GM12878 (cell line): ENCODE measurements at regions not wholly inside any gene's neighbourhood (a gene's known extent, or its start where the extent isn't known, plus 50 kb on each side); places are given as distances from the start of the nearest gene placed in this dataset.

Experiments used
- ASH2L ChIP-seq: fragments of 300-600, 200-600 bp; sonication (generic); IDR thresholded peaks from 2 replicates; pipeline ENCODE4 v1.6.1; 2017; ENCODE audit warnings: low read depth, mild to moderate bottlenecking, borderline replicate concordance
- EGR1 ChIP-seq, 2 experiments: IDR thresholded peaks; 1 replicate in 1 of 2; 2 replicates in 1 of 2; pipeline ENCODE4 v1.6.1; 2011 to 2012; ENCODE audit warnings: low read depth in 2 of 2, low read length in 2 of 2, borderline replicate concordance in 1 of 2, mild to moderate bottlenecking in 1 of 2, moderate library complexity in 1 of 2
- EZH2 ChIP-seq: IDR thresholded peaks from 2 replicates; pipeline ENCODE4 v1.6.1; 2012; ENCODE audit warnings: low read depth, mild to moderate bottlenecking, control low read depth, inconsistent platforms, low read length, borderline replicate concordance; ENCODE audit not compliant: control insufficient read depth
- HCFC1 ChIP-seq: fragments of 150-350 bp; IDR thresholded peaks from 2 replicates; pipeline ENCODE4 v1.6.1; 2014; ENCODE audit warnings: low read length
- MEF2A ChIP-seq: IDR thresholded peaks from 2 replicates; pipeline ENCODE4 v1.6.1; 2011; ENCODE audit warnings: low read depth, mild to moderate bottlenecking, low read length, moderate library complexity; ENCODE audit not compliant: insufficient read depth
- RCOR1 ChIP-seq: conservative IDR thresholded peaks from 2 replicates; pipeline ENCODE4 v1.6.1; 2012; ENCODE audit warnings: low read depth, low read length, improper control_type of control experiment
- RFX5 ChIP-seq: IDR thresholded peaks from 2 replicates; pipeline ENCODE4 v1.6.1; 2011; ENCODE audit warnings: low read depth, low read length, improper control_type of control experiment
- SP1 ChIP-seq: IDR thresholded peaks from one replicate; pipeline ENCODE4 v1.6.1; 2011; ENCODE audit warnings: low read depth, low read length
- ZNF274 ChIP-seq: IDR thresholded peaks from one replicate; pipeline ENCODE4 v1.8.0; 2011; ENCODE audit not compliant: insufficient read length, insufficient read depth
- TF ChIP-seq, protein P1 (sequence below): IDR thresholded peaks from 2 replicates; pipeline ENCODE4 v1.6.1; 2012; ENCODE audit warnings: low read length, inconsistent platforms
- TF ChIP-seq, protein P2 (sequence below), 3 experiments: IDR thresholded peaks in 2 of 3; conservative IDR thresholded peaks in 1 of 3; 2 replicates each; pipeline ENCODE4 v1.5.1; 2011; ENCODE audit warnings: low read depth in 3 of 3, low read length in 3 of 3, mild to moderate bottlenecking in 3 of 3, control low read depth in 2 of 3, moderate library complexity in 2 of 3, inconsistent platforms in 1 of 3, mixed read lengths in 1 of 3; ENCODE audit not compliant: control insufficient read depth in 2 of 3, insufficient read depth in 1 of 3; ENCODE audit errors: extremely low read depth in 1 of 3
- TF ChIP-seq, protein P3 (sequence below): fragments of 450-650 bp; IDR thresholded peaks from 2 replicates; pipeline ENCODE4 v1.6.1; 2017; ENCODE audit warnings: mild to moderate bottlenecking, moderate library complexity

DNA sequence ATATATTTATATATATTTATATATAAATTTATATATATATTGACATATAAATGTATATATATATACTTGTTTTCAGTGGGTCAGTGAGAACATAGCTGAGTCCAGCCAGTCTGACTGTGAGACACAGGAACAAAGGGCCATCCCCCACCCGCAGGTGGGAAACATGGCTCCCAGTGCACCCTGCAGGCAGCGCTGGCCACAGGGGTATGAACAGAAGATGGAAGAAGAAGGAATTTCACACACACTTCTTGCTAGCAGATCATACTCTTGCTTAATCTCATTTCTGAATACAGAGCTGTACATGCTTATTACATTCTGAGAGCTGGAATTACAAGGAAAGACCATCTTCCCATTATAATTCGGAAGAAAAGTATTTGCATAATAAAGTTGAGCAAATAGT lies 595.4 kb downstream of the IRX1 start:
- TF ChIP-seq SP1 (no peak), RFX5 (no peak), ASH2L (no peak), HCFC1 (no peak), MEF2A (no peak), EGR1 (IDR thresholded peaks at IDR 0.05; ENCODE audit: borderline replicate concordance in 1 of 2, low read depth in 2 of 2, low read length in 2 of 2) (no peak), EZH2 (no peak), ZNF274 (no peak), RCOR1 (no peak)
- TF ChIP-seq, protein P1, sequence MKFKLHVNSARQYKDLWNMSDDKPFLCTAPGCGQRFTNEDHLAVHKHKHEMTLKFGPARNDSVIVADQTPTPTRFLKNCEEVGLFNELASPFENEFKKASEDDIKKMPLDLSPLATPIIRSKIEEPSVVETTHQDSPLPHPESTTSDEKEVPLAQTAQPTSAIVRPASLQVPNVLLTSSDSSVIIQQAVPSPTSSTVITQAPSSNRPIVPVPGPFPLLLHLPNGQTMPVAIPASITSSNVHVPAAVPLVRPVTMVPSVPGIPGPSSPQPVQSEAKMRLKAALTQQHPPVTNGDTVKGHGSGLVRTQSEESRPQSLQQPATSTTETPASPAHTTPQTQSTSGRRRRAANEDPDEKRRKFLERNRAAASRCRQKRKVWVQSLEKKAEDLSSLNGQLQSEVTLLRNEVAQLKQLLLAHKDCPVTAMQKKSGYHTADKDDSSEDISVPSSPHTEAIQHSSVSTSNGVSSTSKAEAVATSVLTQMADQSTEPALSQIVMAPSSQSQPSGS = no peak
- TF ChIP-seq, protein P2, sequence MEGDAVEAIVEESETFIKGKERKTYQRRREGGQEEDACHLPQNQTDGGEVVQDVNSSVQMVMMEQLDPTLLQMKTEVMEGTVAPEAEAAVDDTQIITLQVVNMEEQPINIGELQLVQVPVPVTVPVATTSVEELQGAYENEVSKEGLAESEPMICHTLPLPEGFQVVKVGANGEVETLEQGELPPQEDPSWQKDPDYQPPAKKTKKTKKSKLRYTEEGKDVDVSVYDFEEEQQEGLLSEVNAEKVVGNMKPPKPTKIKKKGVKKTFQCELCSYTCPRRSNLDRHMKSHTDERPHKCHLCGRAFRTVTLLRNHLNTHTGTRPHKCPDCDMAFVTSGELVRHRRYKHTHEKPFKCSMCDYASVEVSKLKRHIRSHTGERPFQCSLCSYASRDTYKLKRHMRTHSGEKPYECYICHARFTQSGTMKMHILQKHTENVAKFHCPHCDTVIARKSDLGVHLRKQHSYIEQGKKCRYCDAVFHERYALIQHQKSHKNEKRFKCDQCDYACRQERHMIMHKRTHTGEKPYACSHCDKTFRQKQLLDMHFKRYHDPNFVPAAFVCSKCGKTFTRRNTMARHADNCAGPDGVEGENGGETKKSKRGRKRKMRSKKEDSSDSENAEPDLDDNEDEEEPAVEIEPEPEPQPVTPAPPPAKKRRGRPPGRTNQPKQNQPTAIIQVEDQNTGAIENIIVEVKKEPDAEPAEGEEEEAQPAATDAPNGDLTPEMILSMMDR (IDR thresholded peaks at IDR 0.05 in 2 of 3, conservative IDR thresholded peaks at IDR 0.05 in 1 of 3; ENCODE audit: control insufficient read depth in 2 of 3, extremely low read depth in 1 of 3, insufficient read depth in 1 of 3, low read depth in 3 of 3, low read length in 3 of 3) = no peak
- TF ChIP-seq, protein P3, sequence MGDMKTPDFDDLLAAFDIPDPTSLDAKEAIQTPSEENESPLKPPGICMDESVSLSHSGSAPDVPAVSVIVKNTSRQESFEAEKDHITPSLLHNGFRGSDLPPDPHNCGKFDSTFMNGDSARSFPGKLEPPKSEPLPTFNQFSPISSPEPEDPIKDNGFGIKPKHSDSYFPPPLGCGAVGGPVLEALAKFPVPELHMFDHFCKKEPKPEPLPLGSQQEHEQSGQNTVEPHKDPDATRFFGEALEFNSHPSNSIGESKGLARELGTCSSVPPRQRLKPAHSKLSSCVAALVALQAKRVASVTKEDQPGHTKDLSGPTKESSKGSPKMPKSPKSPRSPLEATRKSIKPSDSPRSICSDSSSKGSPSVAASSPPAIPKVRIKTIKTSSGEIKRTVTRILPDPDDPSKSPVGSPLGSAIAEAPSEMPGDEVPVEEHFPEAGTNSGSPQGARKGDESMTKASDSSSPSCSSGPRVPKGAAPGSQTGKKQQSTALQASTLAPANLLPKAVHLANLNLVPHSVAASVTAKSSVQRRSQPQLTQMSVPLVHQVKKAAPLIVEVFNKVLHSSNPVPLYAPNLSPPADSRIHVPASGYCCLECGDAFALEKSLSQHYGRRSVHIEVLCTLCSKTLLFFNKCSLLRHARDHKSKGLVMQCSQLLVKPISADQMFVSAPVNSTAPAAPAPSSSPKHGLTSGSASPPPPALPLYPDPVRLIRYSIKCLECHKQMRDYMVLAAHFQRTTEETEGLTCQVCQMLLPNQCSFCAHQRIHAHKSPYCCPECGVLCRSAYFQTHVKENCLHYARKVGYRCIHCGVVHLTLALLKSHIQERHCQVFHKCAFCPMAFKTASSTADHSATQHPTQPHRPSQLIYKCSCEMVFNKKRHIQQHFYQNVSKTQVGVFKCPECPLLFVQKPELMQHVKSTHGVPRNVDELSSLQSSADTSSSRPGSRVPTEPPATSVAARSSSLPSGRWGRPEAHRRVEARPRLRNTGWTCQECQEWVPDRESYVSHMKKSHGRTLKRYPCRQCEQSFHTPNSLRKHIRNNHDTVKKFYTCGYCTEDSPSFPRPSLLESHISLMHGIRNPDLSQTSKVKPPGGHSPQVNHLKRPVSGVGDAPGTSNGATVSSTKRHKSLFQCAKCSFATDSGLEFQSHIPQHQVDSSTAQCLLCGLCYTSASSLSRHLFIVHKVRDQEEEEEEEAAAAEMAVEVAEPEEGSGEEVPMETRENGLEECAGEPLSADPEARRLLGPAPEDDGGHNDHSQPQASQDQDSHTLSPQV = no peak
